VCaP (cell line): ENCODE measurements at regions not wholly inside any gene's neighbourhood (a gene's known extent, or its start where the extent isn't known, plus 50 kb on each side); places are given as distances from the start of the nearest gene placed in this dataset.

Source experiments
- H3K27ac ChIP-seq: fragments of 450-650 bp; 2 replicates; pipeline ENCODE4 v1.5.1; 2017
- TF ChIP-seq, protein P1 (sequence below): fragments of 450-650 bp; conservative IDR thresholded peaks from 2 replicates; pipeline ENCODE4 v1.5.1; 2017; ENCODE audit warnings: mild to moderate bottlenecking, moderate library complexity

DNA sequence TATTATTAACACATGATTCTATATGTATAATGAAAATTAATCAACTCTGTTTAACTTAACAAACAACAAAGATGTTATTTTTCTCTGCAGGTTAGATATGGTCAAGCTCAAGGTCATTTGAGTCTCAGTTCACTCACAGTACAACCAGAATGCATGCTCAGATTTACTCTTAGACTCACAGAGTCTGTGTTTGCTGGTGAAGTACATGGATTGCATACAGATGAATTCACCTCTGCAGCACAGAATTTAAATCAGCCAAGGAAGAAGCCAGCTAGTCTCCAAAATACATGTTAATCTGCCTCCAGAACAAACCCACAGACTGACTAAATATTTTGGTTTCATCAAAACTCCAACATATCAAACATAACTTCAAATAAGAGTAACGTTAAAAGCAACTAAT, 424.5 kb downstream of the RAD51AP2 start:
- TF ChIP-seq, protein P1, sequence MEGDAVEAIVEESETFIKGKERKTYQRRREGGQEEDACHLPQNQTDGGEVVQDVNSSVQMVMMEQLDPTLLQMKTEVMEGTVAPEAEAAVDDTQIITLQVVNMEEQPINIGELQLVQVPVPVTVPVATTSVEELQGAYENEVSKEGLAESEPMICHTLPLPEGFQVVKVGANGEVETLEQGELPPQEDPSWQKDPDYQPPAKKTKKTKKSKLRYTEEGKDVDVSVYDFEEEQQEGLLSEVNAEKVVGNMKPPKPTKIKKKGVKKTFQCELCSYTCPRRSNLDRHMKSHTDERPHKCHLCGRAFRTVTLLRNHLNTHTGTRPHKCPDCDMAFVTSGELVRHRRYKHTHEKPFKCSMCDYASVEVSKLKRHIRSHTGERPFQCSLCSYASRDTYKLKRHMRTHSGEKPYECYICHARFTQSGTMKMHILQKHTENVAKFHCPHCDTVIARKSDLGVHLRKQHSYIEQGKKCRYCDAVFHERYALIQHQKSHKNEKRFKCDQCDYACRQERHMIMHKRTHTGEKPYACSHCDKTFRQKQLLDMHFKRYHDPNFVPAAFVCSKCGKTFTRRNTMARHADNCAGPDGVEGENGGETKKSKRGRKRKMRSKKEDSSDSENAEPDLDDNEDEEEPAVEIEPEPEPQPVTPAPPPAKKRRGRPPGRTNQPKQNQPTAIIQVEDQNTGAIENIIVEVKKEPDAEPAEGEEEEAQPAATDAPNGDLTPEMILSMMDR, result no peak
- no peak overlapping the region for H3K27ac ChIP-seq

DNA sequence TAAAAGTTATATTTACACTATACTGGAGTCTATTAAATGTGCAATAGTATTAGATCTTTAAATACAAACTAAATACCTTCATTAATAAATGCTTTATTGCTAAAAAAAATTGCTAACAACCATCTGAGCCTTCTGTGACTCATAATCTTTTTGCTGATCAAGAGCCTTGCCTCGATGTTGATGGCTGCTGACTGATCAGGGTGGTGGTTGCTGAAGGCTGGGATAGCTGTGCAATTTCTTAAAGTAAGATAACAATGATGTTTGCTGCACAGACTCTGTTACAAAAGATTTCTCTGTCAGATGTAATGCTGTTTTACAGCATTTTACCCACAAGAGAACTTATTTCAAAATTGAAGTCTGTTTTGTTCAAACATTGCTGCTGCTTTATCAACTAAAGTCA, 421.4 kb upstream of the CYRIA start:
- TF ChIP-seq, protein P1, result no peak
- no peak overlapping the region for H3K27ac ChIP-seq

DNA sequence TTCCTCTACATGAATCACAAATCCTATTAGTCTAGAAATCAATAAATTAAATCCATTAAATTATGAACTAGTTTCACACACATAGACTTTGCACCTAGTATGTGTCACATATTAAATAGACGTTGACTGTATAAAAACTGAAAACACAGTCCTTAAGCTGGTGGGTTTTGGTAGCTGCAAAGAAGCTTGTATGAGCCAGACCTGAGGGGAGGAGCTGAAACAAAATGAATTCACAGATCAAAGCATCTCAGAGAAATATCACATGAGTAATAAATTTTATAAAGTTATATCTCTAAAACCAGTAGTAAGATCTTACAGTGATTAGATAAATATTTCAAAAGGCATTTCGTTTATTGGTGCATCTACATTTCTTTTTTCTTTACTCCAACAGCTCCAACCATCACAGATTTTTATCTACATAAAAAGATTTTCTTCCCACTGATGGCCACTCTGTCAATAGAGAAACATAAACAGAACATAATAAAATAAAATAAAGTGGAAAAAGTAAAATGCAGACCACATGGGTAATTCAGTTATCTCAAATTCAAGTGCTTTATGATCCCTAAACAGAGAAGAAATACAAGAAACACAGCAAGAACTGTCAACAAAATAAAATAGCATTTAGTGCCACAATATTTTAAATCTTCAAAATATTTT, 420.0 kb upstream of the CYRIA start:
- no peak overlapping the region for H3K27ac ChIP-seq
- TF ChIP-seq, protein P1, result no peak

DNA sequence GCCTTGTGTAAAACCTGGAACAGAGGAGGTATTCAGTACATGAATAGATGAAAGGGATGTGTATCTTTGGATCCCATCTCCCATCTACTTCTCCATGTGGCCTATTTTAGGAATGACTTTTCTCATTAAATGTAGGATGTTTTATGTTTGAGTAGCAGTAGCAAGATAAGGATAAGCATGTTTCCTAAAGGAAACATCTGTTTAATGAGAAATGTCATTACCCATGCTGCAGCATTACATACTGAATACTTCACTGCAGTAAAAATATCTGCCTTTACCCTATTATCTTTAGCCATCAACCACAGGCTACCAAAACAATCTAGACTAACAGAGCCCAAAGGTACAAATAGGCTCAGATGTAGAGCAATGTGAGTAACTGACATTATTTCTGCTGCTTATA, 419.2 kb upstream of the CYRIA start:
- no peak overlapping the region for H3K27ac ChIP-seq
- TF ChIP-seq, protein P1, result no peak

DNA sequence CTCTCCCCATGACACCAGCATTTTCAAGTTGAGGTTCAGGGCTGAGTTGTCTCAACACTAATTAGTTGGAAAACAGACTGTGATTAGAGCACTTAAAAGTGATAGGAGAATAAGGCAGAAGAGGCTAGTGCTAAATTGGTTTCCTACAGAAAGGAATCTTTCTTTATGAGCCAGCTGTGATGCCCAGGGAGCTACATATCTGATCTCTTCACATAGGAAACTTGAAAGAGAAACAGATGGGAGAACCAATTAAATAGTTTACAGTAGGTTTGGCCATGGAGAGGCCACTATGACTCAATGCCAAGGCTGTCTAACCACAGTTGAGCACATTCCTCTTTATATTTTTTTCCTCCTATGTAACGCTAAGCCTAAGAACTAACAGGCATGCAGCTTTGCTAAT, 418.3 kb upstream of the CYRIA start:
- H3K27ac ChIP-seq, result no peak overlapping the region
- TF ChIP-seq, protein P1, result no peak

DNA sequence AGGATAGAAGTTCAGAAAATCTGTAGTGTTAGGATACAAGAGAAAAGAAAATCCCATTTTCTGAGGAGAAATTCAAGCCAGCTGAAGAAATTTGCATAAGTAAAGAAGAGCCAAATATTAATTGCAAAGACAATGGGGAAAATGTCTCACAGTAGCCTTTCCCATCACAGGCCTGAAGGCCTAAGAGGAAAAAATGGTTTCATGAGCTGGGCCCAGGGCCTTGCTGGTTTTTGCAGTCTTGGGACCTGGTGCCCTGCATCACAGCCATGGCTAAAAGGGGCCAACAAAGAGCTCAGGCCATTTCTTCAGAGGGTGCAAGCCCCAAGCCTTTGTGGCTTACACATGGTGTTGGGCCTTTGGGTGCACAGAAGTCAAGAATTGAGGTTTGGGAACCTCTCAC, 413.6 kb upstream of the CYRIA start:
- TF ChIP-seq, protein P1, result no peak
- H3K27ac ChIP-seq, result no peak overlapping the region

DNA sequence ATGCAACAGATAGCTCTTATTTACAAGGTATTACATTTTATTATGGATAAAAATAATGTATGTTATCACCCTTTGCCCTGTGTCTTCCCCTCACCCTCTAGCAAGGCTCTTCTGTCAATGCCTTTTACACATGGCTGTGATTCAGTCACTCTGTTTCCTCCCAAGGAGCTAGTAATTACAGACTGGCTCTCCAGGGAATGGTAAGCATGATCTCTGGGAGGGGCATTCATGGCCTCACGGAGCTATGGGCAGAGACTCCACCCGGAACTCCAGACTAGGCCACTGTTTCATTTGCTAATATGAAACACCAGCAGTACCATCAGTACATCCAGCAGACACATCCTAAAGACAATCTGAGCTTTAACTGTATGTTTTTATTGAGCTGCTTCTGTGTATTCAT, 410.9 kb upstream of the CYRIA start:
- H3K27ac ChIP-seq, result no peak overlapping the region
- TF ChIP-seq, protein P1, result no peak
